ENCODE measurements at regions not wholly inside any gene's neighbourhood (a gene's known extent, or its start where the extent isn't known, plus 50 kb on each side); places are given as distances from the start of the nearest gene placed in this dataset.
"Not testable (repeated sequence)": the region's sequence is repeated elsewhere in the genome, so short reads cannot be mapped to it uniquely, and the experiment has no call there.

GRCh38 chr6:81623106-81623759 is 129.2 kb downstream of the TENT5A start:
- FAIRE-seq: no peak

GRCh38 chr6:81621816-81622395 is 130.6 kb downstream of the TENT5A start:
- FAIRE-seq: no peak

GRCh38 chr6:81614292-81614691 is 138.2 kb downstream of the TENT5A start:
- no peak for FAIRE-seq

- FAIRE-seq: no peak
Observed at GRCh38 chr6:81613606-81614005, 138.9 kb downstream of the TENT5A start.

GRCh38 chr6:81612136-81612535 is 140.3 kb downstream of the TENT5A start:
- FAIRE-seq: no peak

GRCh38 chr6:81609736-81610135 is 142.7 kb downstream of the TENT5A start:
- FAIRE-seq: no peak

GRCh38 chr6:81608776-81609175 is 143.7 kb downstream of the TENT5A start:
- no peak for FAIRE-seq

GRCh38 chr6:81606965-81607381 is 145.5 kb downstream of the TENT5A start:
- no peak for FAIRE-seq

GRCh38 chr6:81605526-81605925 is 147.0 kb downstream of the TENT5A start:
- no peak for FAIRE-seq

- no peak for FAIRE-seq
Observed at GRCh38 chr6:81601918-81602317, 150.6 kb downstream of the TENT5A start.

- not testable (repeated sequence) for FAIRE-seq
Observed at GRCh38 chr6:81600488-81600887, 152.0 kb downstream of the TENT5A start.

- no peak for FAIRE-seq
Observed at GRCh38 chr6:81594501-81594900, 158.0 kb downstream of the TENT5A start.

- FAIRE-seq: no peak
Observed at GRCh38 chr6:81590314-81590691, 162.2 kb downstream of the TENT5A start.

- no peak for FAIRE-seq
Observed at GRCh38 chr6:81589465-81590313, 162.8 kb downstream of the TENT5A start.

GRCh38 chr6:81585686-81586085 is 166.8 kb downstream of the TENT5A start:
- FAIRE-seq: not testable (repeated sequence)

GRCh38 chr6:81584156-81584555 is 168.3 kb downstream of the TENT5A start:
- not testable (repeated sequence) for FAIRE-seq

- FAIRE-seq: peak; percentile 91
Observed at GRCh38 chr6:81575442-81575841, 177.0 kb downstream of the TENT5A start.

- FAIRE-seq: peak; percentile 96
Observed at GRCh38 chr6:81572020-81572419, 180.5 kb downstream of the TENT5A start.

GRCh38 chr6:81570681-81571080 is 181.8 kb downstream of the TENT5A start:
- FAIRE-seq: no peak

- no peak for FAIRE-seq
Observed at GRCh38 chr6:81568973-81569372, 183.5 kb downstream of the TENT5A start.

- FAIRE-seq: no peak
Observed at GRCh38 chr6:81565071-81565470, 187.4 kb downstream of the TENT5A start.

GRCh38 chr6:81564470-81565068 is 187.9 kb downstream of the TENT5A start:
- FAIRE-seq: no peak

GRCh38 chr6:81562169-81562568 is 190.3 kb downstream of the TENT5A start:
- FAIRE-seq: peak; percentile 92
